GM20431 (cell line): ENCODE measurements at regions not wholly inside any gene's neighbourhood (a gene's known extent, or its start where the extent isn't known, plus 50 kb on each side); places are given as distances from the start of the nearest gene placed in this dataset.

Source experiments
- in situ Hi-C: fragments of 300-500 bp; cut with MseI, MboI; formaldehyde crosslinking; loops from one replicate; pipeline ENCODE4 v1.15.0; 2020; ENCODE audit warnings: low sequenced_read_pairs; ENCODE audit not compliant: unreplicated experiment

- in situ Hi-C loops: no loop called here
Observed at GRCh38 chr16:9489835-9490467, 398.5 kb downstream of the HAPSTR1 start.

DNA sequence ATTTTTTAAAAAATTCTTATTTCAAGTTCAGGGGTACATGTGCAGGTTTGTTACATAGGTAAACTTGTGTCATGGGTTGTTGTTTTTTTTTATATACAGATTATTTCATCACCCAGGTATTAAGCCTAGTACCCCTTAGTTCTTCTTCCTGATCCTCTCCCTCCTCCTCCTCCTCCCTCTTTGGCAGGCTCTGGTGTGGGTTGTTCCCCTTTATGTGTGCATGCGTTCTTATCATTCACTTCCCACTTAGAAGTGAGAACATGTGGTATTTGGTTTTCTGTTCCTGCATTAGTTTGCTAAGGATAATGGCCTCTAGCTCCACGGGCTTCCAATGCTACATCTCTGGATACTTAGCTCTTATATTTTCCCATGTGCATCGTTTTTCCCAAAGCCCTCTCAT, 404.4 kb downstream of the HAPSTR1 start:
- in situ Hi-C loops: no loop called here

DNA sequence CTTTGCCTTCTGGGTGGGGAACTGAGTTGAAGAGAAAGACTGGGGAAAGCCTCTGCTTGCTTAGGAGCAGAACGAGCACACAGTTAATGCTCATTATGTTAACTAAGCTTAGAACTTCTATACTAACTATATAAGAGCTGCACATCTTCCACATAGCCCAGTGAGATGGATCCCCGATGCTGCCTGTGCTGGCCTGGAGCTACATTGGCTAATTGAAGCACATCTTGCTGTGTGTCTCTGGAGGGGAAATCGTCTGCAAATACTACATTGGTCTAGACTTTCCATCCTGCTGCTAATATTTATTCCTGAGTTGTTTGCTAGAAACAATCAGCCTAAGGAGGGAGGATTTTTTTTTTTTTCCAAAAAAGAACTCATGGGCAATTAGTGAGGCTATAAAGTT, 406.3 kb downstream of the HAPSTR1 start:
- in situ Hi-C loops: no loop called here

GRCh38 chr16:9499941-9500593, 408.6 kb downstream of the HAPSTR1 start:
- in situ Hi-C loops: no loop called here

GRCh38 chr16:9500872-9501271, 409.4 kb downstream of the HAPSTR1 start:
- in situ Hi-C loops: no loop called here

DNA sequence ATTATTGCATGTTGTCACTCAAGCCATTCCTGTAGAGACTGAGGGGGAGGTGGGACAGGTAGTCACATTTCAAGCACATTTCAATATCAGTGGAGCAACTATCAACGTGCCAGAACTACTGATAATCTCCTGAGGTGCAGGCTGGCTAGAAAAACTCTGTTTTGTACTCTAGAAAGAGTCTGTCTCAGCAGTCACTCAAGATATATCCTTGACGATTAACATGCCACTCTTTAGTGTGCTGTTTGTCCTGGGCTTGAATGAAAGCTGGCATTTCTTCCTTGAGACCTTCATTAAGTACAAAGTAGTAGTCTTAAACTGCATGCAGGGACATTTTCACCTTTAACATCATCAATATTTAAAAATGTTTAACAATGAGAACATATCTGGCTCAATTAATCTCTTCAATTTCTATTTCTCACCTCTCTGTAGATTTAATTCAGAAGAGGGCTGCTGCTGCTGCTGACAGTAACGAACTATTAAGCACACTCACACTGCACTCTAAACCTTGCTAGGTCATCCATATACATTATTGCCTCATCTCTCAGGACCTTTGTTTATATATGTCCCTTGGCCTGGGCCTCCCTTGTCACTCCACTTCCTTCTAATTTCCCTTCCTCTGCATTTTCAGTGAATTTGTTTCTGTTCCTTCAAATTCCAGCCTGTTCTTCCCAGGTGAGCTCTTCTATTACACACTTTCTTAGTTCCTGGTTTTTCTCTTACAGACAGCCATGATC, 412.0 kb downstream of the HAPSTR1 start:
- in situ Hi-C loops: no loop called here

DNA sequence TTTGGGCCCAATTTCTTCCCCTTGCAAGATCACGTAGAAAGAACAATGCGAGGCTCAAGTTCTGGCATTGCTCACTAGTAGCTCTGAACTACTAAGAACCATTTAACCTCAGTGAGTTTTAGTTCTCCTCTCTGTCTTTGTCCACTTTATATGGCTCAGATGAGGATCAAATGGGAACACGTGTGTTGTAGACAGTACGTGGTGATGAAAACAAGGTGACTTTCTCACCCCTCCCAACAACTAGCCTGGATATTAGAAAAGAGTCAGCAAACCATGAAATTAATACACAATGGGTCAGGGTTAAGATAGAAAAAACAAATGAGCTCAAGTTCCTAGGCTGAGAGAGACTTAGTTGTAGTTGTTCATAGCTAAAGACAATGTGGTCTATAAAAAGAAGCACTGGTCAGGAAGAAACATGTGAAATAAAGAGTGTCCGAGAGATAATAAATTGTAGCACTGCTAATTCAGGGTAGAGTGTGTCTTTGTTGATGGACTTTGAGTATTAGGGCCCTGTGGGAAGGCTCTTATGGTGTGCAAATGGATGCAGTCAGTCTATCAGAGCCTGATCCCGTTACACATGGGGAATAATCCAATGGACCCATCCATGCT, 417.0 kb downstream of the HAPSTR1 start:
- in situ Hi-C loops: no loop called here

DNA sequence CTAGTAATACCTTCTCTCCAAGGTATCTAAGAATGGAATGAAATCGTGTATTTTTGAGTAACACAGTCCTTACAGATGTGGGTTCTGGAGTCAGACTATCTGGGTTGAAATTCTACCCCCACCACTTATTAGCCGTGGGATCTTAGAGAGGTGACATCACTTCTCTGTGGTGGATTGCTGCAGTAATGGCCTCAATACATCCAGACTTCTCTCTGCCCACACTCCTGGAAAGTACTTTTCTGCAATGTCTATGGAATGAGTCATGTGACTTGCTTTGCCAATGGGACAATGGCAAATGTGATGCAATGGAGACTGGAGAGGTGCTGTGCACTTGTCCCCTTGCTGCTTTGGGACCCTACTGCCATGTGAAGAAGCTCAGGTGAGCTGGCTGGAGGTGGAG, 418.2 kb downstream of the HAPSTR1 start:
- in situ Hi-C loops: no loop called here

GRCh38 chr16:9511389-9511788, 419.9 kb downstream of the HAPSTR1 start:
- in situ Hi-C loops: no loop called here

- in situ Hi-C loops: no loop called here
Observed at GRCh38 chr16:9516444-9516843, 425.0 kb downstream of the HAPSTR1 start.

- in situ Hi-C loops: no loop called here
Observed at GRCh38 chr16:9518051-9518450, 426.6 kb downstream of the HAPSTR1 start.

DNA sequence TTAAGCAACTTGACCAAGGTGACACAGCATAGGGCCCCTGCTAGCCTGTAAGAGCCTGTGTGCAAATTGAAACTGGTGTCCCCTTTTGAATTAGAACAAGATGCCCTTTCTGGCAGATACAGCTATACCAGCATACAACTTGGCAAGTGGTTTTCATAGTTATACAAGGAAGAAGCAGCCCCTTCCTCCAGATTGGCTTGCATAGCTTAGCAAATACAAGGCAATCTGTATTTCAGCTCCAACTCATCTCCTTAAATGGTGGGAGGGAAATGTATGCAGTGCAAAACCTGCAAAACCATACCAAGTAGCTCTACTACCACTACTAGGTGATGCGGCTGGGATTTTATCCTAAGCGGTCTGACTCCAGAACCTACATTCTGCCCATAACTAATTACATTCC, 427.1 kb downstream of the HAPSTR1 start:
- in situ Hi-C loops: no loop called here

DNA sequence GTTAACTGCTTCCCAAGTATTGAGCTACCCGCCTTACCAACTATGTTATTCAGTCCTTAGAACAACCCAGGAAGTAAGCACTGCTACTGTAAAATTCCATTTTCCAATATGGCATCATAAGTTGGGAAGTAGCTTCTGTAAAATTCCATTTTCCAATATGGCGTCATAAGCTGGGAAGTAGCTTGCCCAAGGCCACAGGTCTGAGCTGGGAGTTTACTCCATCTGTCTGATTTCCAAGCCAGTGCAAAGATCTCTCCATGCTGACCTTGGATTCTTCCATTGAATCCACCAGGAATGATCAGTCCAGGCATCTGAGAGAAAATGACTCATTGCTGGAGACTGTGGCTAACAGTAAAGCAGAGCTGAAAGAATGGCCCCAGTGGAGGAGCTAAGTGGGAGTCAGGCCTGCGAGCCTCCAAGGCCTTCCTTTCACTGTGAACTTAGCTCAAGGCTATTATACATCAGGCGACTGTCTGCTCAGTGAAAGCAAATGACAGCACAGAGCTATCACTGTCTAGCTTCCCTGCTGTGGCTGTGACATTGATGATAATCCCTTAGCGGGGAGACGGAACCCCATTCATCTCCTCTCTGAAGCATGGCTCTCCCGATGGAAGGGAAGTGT, 430.4 kb downstream of the HAPSTR1 start:
- in situ Hi-C loops: no loop called here

- in situ Hi-C loops: no loop called here
Observed at GRCh38 chr16:9522614-9523013, 431.2 kb downstream of the HAPSTR1 start.

DNA sequence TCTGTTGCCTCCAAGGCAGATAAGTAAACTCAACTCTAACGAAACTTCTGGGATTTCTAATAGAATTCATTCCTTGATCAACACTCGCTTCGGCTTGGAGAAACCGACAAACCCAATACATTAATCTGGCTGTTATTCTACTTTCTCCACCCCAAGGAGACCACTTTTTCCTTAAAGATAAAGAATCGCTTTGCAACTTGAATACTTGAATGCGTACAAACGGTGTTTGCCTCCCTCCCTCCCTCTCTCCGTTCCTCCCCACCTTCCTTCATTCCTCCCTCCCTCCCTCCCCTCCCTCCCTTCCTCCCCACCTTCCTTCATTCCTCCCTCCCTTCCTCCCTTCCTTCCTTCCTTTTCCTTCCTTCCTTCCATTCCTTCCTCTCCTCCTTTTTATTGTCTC, 432.6 kb downstream of the HAPSTR1 start:
- in situ Hi-C loops: no loop called here

DNA sequence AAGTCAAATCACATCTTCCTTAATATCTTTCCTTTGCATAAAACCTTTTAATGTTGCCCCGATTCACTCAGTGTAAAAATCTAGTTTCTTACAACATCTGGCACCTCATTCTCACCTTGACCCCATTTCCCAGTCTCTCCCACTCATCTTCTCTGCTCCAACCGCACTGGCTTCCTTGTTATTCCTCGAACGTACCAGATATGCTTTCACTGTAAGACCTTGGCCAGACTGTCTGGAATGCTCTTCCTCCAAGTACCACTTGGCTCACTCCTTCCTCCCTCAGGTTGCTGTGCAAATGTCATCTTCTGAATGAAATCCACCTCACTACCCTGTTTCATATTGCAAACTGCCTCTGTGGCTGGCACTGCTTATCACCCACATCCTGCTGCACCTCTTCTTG, 433.6 kb downstream of the HAPSTR1 start:
- in situ Hi-C loops: no loop called here

GRCh38 chr16:9526791-9527190, 435.3 kb downstream of the HAPSTR1 start:
- in situ Hi-C loops: no loop called here

DNA sequence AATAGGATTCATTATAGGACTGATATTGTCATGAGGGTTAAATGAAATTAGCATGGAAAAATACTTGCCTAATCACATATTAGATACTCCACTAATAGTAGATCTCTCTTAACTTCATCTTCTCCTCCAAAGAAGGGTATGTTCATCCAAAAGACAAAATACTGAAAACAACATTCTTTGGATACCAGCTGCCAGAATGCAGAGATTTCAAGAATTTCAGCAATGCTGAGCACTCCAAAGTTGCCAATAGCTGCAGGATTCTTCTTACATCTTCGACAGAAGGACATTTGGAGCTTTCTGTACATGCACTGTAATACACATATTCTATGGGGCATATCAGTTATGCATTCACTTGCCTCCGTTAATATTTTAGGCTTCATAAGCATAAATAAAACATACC, 436.5 kb downstream of the HAPSTR1 start:
- in situ Hi-C loops: no loop called here

GRCh38 chr16:9528511-9529079, 437.2 kb downstream of the HAPSTR1 start:
- in situ Hi-C loops: no loop called here

DNA sequence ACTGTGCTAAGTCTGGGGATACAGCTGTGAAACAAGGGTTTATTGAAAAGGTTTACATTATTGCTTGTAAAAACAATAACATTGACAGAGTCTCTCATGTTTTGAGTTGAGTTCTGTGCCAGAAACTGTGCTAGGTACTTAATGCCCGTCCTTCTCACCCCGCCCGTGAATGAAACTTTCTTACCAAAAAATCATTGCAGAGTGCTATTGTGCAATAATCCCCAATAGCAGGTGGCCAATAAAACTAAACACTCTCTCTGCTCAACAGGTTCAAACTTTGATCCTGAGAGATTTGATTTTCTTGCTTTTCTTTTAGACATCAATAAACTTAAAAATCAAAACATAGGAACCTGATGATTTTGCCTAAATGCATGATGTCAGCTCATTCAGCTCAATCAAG, 441.6 kb downstream of the HAPSTR1 start:
- in situ Hi-C loops: no loop called here
